Activated CD4-positive, alpha-beta T cell treated with anti-CD3 and anti-CD28 coated beads for 36 hours (primary cell): ENCODE measurements at regions not wholly inside any gene's neighbourhood (a gene's known extent, or its start where the extent isn't known, plus 50 kb on each side); places are given as distances from the start of the nearest gene placed in this dataset.
"Not testable (repeated sequence)": the region's sequence is repeated elsewhere in the genome, so short reads cannot be mapped to it uniquely, and the experiment has no call there.

Source experiments
- ATAC-seq: fragments of 200-7000 bp; cut with Tn5 transposase; one replicate; pipeline ENCODE4 v1.10.0; 2021; ENCODE audit warnings: mild to moderate bottlenecking, moderate library complexity
- CTCF ChIA-PET: fragments of 350-600 bp; sonication (Branson Sonifier 250); formaldehyde crosslinking; loops from one replicate; lab custom pipeline; 2021; ENCODE audit warnings: antibody characterized with exemption; lab: Charles Lee
- POLR2A ChIA-PET: fragments of 350-600 bp; sonication (Branson Sonifier 250); formaldehyde crosslinking; loops from one replicate; lab custom pipeline; 2021; ENCODE audit warnings: antibody characterized with exemption, inconsistent platforms; lab: Charles Lee
- DNase-seq: peaks from one replicate; pipeline ENCODE4 v3.0.0-alpha.2; 2020
- H3K27ac Mint-ChIP-seq: one replicate; pipeline ENCODE4 v1.8.0; 2021; ENCODE audit warnings: mixed read lengths
- H3K27me3 Mint-ChIP-seq: one replicate; pipeline ENCODE4 v1.8.0; 2021; ENCODE audit warnings: mixed read lengths
- H3K36me3 Mint-ChIP-seq: one replicate; pipeline ENCODE4 v1.8.0; 2021; ENCODE audit warnings: low read depth, mixed read lengths
- H3K4me1 Mint-ChIP-seq: one replicate; pipeline ENCODE4 v1.8.0; 2021; ENCODE audit warnings: mixed read lengths
- H3K4me3 Mint-ChIP-seq: one replicate; pipeline ENCODE4 v1.8.0; 2021; ENCODE audit warnings: mild to moderate bottlenecking, moderate library complexity, mixed read lengths
- H3K9me3 Mint-ChIP-seq: one replicate; pipeline ENCODE4 v1.8.0; 2021; ENCODE audit warnings: low read depth, mixed read lengths
- intact Hi-C, 2 experiments: fragments of 100-400 bp; cut with DNase I in 1 of 2; cut with micrococcal nuclease in 1 of 2; formaldehyde crosslinking; loops; one replicate each; pipeline versions ENCODE4 v1.14.2 to v1.15.1; 2022 to 2024; cut with DNase I, micrococcal nuclease

GRCh38 chr11:91497847-91498246, 726.8 kb upstream of the FAT3 start:
- POLR2A ChIA-PET = no interaction called here
- CTCF ChIA-PET = no interaction called here
- ATAC-seq = no peak
- H3K4me1 Mint-ChIP-seq = no peaks in the 10 kb centered on the region
- H3K9me3 Mint-ChIP-seq = peaks cover 7% of the 10 kb centered on the region
- no peak overlapping the region for H3K4me3 Mint-ChIP-seq
- no peak for DNase-seq
- no peak overlapping the region for H3K27ac Mint-ChIP-seq
- no peaks in the 10 kb centered on the region for H3K27me3 Mint-ChIP-seq
- intact Hi-C loops = no loop called here
- no peaks in the 10 kb centered on the region for H3K36me3 Mint-ChIP-seq

GRCh38 chr11:91495837-91496236, 728.8 kb upstream of the FAT3 start:
- Mint-ChIP-seq H3K4me3 (no peak overlapping the region), H3K27ac (no peak overlapping the region), H3K9me3 (peaks cover 5% of the 10 kb centered on the region), H3K4me1 (no peaks in the 10 kb centered on the region), H3K27me3 (no peaks in the 10 kb centered on the region), H3K36me3 (no peaks in the 10 kb centered on the region)
- ChIA-PET CTCF (no interaction called here), POLR2A (no interaction called here)
- intact Hi-C loops = no loop called here
- DNase-seq (no peak), ATAC-seq (no peak)

- Mint-ChIP-seq H3K4me3 (no peak overlapping the region), H3K27me3 (no peaks in the 10 kb centered on the region), H3K4me1 (no peaks in the 10 kb centered on the region), H3K9me3 (peaks cover 23% of the 10 kb centered on the region), H3K36me3 (no peaks in the 10 kb centered on the region), H3K27ac (no peak overlapping the region)
- ChIA-PET POLR2A (no interaction called here), CTCF (interaction anchor here (0.8 kb wide), 1 partner anchor 1387 kb away, joined by 5 read pairs; no protein-coding TSS in a partner anchor)
- ATAC-seq (no peak), DNase-seq (no peak)
- intact Hi-C loops = no loop called here
Observed at GRCh38 chr11:91489989-91490388, 734.6 kb upstream of the FAT3 start.

GRCh38 chr11:91483956-91484355, 740.7 kb upstream of the FAT3 start:
- ATAC-seq, H3K27me3 Mint-ChIP-seq, DNase-seq, POLR2A ChIA-PET, H3K36me3 Mint-ChIP-seq, CTCF ChIA-PET, H3K27ac Mint-ChIP-seq, H3K4me1 Mint-ChIP-seq, H3K4me3 Mint-ChIP-seq, intact Hi-C loops: not testable (repeated sequence)
- peaks cover 32% of the 10 kb centered on the region for H3K9me3 Mint-ChIP-seq

GRCh38 chr11:91481875-91482274, 742.7 kb upstream of the FAT3 start:
- H3K27ac Mint-ChIP-seq, H3K4me1 Mint-ChIP-seq, CTCF ChIA-PET, DNase-seq, intact Hi-C loops, H3K4me3 Mint-ChIP-seq, POLR2A ChIA-PET, H3K36me3 Mint-ChIP-seq, H3K27me3 Mint-ChIP-seq, ATAC-seq: not testable (repeated sequence)
- H3K9me3 Mint-ChIP-seq = peaks cover 28% of the 10 kb centered on the region

DNA sequence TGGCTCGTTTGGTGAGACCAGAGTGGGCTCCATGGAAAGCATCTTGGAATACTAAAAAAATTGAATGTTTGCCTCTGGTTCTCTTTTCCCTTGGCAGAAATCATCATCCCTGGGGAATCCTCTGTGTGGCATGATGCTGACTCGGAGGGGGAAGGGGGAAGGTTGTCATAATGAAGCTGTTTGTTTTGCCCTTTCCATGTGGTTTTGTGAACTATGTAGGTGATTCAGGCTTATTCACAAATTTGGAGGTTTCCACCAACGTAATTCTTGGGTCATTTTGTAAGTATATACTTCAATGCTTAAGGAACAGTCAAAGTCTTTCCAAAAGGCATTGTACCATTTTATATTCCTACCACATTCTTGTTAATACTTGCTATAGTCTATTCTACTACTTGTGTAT, 754.0 kb upstream of the FAT3 start:
- H3K4me3 Mint-ChIP-seq = no peak overlapping the region
- DNase-seq (no peak), ATAC-seq (no peak)
- no peaks in the 10 kb centered on the region for H3K4me1 Mint-ChIP-seq
- no peaks in the 10 kb centered on the region for H3K36me3 Mint-ChIP-seq
- POLR2A ChIA-PET = no interaction called here
- H3K27ac Mint-ChIP-seq = no peak overlapping the region
- CTCF ChIA-PET = no interaction called here
- H3K27me3 Mint-ChIP-seq = no peaks in the 10 kb centered on the region
- intact Hi-C loops = no loop called here
- peaks cover 6% of the 10 kb centered on the region for H3K9me3 Mint-ChIP-seq

DNA sequence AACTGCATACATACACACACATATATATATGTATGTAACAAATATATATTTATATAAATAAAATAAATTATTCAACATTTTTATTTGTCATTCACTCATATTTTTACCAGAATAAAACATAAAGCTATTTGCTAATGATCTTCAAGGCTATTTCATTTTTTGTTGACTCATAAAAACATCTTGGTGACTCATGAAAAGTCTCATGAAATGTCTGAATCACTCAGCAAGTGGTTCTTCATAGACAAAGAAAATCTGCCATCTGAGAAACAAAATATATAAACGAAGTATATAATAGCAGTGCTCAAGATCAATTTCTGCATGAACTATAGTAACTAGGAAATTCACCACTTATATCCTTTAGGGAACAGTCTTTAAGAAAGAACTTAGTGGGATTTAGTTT, 764.8 kb upstream of the FAT3 start:
- H3K27ac Mint-ChIP-seq = no peak overlapping the region
- no peaks in the 10 kb centered on the region for H3K4me1 Mint-ChIP-seq
- ChIA-PET POLR2A (no interaction called here), CTCF (no interaction called here)
- no peaks in the 10 kb centered on the region for H3K36me3 Mint-ChIP-seq
- H3K9me3 Mint-ChIP-seq = peaks cover 6% of the 10 kb centered on the region
- ATAC-seq (no peak), DNase-seq (no peak)
- H3K27me3 Mint-ChIP-seq = no peaks in the 10 kb centered on the region
- no peak overlapping the region for H3K4me3 Mint-ChIP-seq
- intact Hi-C loops = no loop called here

- H3K27me3 Mint-ChIP-seq = no peaks in the 10 kb centered on the region
- POLR2A ChIA-PET = no interaction called here
- no peak overlapping the region for H3K4me3 Mint-ChIP-seq
- no peaks in the 10 kb centered on the region for H3K36me3 Mint-ChIP-seq
- ATAC-seq (no peak), DNase-seq (no peak)
- H3K4me1 Mint-ChIP-seq = no peaks in the 10 kb centered on the region
- peaks cover 14% of the 10 kb centered on the region for H3K9me3 Mint-ChIP-seq
- no peak overlapping the region for H3K27ac Mint-ChIP-seq
- intact Hi-C loops = no loop called here
- CTCF ChIA-PET = no interaction called here
Observed at GRCh38 chr11:91446267-91446666, 778.4 kb upstream of the FAT3 start.

DNA sequence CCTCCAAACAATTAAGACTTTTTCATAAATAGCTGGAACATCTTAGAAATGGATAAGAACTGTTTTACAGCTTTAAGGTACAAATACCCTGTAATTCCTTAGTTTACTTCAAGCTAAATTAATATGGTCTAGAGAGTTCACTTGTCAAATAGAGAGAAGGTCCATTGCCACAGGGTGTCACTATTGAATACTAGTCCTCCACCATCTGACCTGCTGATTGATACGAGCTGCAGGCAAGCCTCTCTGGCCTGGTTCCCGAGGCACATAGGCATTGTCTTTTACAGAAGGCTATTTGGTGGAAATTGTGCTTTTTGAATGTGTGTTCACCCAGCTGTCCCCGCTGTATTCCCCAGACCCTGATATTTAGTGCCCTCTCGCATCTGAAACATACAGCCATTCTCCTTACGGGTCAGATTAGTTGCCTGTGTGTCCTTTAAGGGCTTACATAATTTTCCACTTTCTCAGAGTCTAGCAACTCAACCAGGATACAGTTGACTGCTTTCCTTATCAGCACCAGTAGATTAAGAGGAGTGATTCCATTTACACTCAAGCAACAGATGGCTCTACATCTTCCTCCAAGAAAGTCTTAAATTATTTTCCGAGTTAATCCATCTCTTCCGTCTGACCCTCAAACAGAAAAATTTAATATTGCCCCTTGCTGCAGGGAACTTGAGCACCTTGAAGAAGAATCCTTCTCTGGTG, 788.8 kb upstream of the FAT3 start:
- ChIA-PET CTCF (no interaction called here), POLR2A (no interaction called here)
- no peaks in the 10 kb centered on the region for H3K4me1 Mint-ChIP-seq
- H3K27me3 Mint-ChIP-seq = no peaks in the 10 kb centered on the region
- peaks cover 24% of the 10 kb centered on the region for H3K9me3 Mint-ChIP-seq
- intact Hi-C loops = no loop called here
- H3K27ac Mint-ChIP-seq = no peak overlapping the region
- DNase-seq (no peak), ATAC-seq (no peak)
- no peak overlapping the region for H3K4me3 Mint-ChIP-seq
- H3K36me3 Mint-ChIP-seq = no peaks in the 10 kb centered on the region

DNA sequence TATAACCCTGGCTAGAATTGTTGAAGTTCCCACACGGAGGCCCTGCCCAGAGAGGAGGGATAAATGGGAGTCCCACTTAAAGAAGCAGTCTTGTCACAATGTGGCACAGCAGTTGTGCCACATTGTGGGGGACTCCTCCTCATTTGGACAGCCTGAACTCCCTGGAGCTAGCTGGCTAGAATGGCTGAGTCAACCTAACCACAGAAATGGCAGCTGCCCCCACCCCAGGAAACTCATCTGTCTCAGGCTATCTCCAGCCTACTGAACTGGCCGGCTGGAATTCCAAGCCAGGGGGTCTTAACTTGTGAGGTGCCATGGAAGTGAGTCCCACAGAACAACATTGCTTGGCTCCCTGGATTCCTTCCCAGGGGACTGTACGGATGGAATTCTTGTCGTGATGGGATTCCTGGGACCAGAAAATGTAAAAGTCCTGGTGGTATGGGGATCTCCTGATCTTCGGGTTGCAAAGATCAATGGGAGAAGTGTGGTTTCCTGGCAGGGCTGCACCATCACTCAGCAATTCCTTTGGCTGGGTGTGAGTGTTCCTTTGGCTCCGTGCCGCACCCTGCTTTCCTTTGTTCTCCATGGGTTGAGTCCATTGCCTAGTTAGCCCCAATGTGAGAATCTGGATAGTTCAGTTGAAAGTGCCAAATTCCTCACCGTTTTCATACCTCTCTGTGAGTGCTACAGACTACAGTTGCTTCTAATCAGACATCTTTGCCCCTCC, 791.2 kb upstream of the FAT3 start:
- H3K4me1 Mint-ChIP-seq = no peaks in the 10 kb centered on the region

DNA sequence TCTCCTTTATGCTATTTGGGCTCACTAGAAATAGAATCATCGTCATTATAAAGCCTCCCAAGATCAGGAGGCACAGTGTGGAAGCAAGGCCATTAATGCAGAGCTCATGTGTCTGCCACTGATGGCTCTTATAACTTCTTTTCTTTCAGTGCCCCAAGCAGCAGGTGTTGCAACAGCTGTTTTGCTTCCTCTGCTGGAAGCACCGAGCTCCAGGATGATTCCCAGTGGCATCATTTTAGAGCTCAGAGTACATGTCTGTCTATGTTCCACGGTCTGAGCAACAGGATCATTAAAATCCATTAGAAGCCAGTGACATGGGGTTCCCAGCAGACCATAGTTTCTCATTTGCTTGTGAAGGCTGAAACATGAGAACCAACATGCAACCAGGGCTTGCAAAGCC, 803.0 kb upstream of the FAT3 start:
- Mint-ChIP-seq H3K27me3 (no peaks in the 10 kb centered on the region), H3K27ac (no peak overlapping the region), H3K4me1 (no peaks in the 10 kb centered on the region), H3K4me3 (no peak overlapping the region), H3K9me3 (peaks cover 7% of the 10 kb centered on the region), H3K36me3 (no peaks in the 10 kb centered on the region)
- CTCF ChIA-PET = no interaction called here
- ATAC-seq (no peak), DNase-seq (no peak)
- POLR2A ChIA-PET = no interaction called here
- intact Hi-C loops = no loop called here

More for the DNA sequence above, 791.2 kb upstream of the FAT3 start:
- ChIA-PET CTCF (no interaction called here), POLR2A (no interaction called here)
- Mint-ChIP-seq H3K36me3 (no peaks in the 10 kb centered on the region), H3K4me3 (no peak overlapping the region), H3K9me3 (peaks cover 29% of the 10 kb centered on the region), H3K27me3 (no peaks in the 10 kb centered on the region), H3K27ac (no peak overlapping the region)
- ATAC-seq = no peak
- intact Hi-C loops = no loop called here
- no peak for DNase-seq

GRCh38 chr11:91407842-91408241, 816.8 kb upstream of the FAT3 start:
- Mint-ChIP-seq H3K36me3 (no peaks in the 10 kb centered on the region), H3K27ac (no peak overlapping the region), H3K4me1 (no peaks in the 10 kb centered on the region), H3K9me3 (peaks cover 3% of the 10 kb centered on the region), H3K27me3 (no peaks in the 10 kb centered on the region), H3K4me3 (no peak overlapping the region)
- intact Hi-C loops = no loop called here
- ATAC-seq (no peak), DNase-seq (no peak)
- POLR2A ChIA-PET = interaction anchor here (0.6 kb wide), 1 partner anchor 1557 kb away, joined by 3 read pairs; no protein-coding TSS in a partner anchor
- CTCF ChIA-PET = no interaction called here
